Mesenchymal stem cell (in vitro differentiated cells and primary cell): ENCODE measurements at regions not wholly inside any gene's neighbourhood (a gene's known extent, or its start where the extent isn't known, plus 50 kb on each side); places are given as distances from the start of the nearest gene placed in this dataset.

Source experiments
- DNase-seq: peaks from one replicate; pipeline ENCODE4 v3.0.0-alpha.2; 2013
- H2AFZ ChIP-seq: one replicate; pipeline ENCODE4 v1.6.1; 2013; ENCODE audit warnings: low read depth, mild to moderate bottlenecking, control low read depth, inconsistent platforms, low read length, moderate library complexity
- H2AK5ac ChIP-seq: 2 replicates; pipeline ENCODE4 v1.6.1; 2013; ENCODE audit warnings: low read length, moderate library complexity, mild to moderate bottlenecking, inconsistent platforms; ENCODE audit not compliant: severe bottlenecking
- H2BK120ac ChIP-seq: one replicate; pipeline ENCODE4 v1.6.1; 2013; ENCODE audit warnings: low read depth, mild to moderate bottlenecking, inconsistent platforms, low read length, moderate library complexity
- H2BK12ac ChIP-seq, 2 experiments: one replicate each; pipeline ENCODE4 v1.6.1; 2013; ENCODE audit warnings: inconsistent platforms in 2 of 2, low read length in 2 of 2, mild to moderate bottlenecking in 2 of 2, moderate library complexity in 2 of 2, control low read depth in 1 of 2
- H2BK15ac ChIP-seq: one replicate; pipeline ENCODE4 v1.6.1; 2013; ENCODE audit warnings: mild to moderate bottlenecking, low read depth, inconsistent platforms; ENCODE audit not compliant: poor library complexity, severe bottlenecking
- H2BK5ac ChIP-seq: 2 replicates; pipeline ENCODE4 v1.6.1; 2013; ENCODE audit warnings: low read depth, mild to moderate bottlenecking, low read length, control low read depth, inconsistent platforms; ENCODE audit not compliant: poor library complexity, severe bottlenecking
- H3K14ac ChIP-seq, 2 experiments: one replicate each; pipeline ENCODE4 v1.6.1; 2013; ENCODE audit warnings: inconsistent platforms in 2 of 2, low read length in 2 of 2, control low read depth in 1 of 2, mild to moderate bottlenecking in 1 of 2, moderate library complexity in 1 of 2
- H3K18ac ChIP-seq, 2 experiments: one replicate each; pipeline ENCODE4 v1.6.1; 2013; ENCODE audit warnings: inconsistent platforms in 2 of 2, low read length in 2 of 2, control low read depth in 1 of 2, low read depth in 1 of 2, mild to moderate bottlenecking in 1 of 2
- H3K23ac ChIP-seq, 2 experiments: one replicate each; pipeline ENCODE4 v1.6.1; 2013; ENCODE audit warnings: inconsistent platforms in 2 of 2, low read length in 2 of 2, mild to moderate bottlenecking in 2 of 2, moderate library complexity in 2 of 2, control low read depth in 1 of 2
- H3K27ac ChIP-seq: 2 replicates; pipeline ENCODE4 v1.5.1; 2013; ENCODE audit warnings: mild to moderate bottlenecking, moderate library complexity, low read length, control low read depth, inconsistent platforms; ENCODE audit not compliant: poor library complexity, severe bottlenecking
- H3K27me3 ChIP-seq, 2 experiments: 2 replicates each; pipeline versions ENCODE4 v1.6.1 to v1.7.0; 2013; ENCODE audit warnings: low read length in 2 of 2, mild to moderate bottlenecking in 2 of 2, moderate library complexity in 2 of 2, control low read depth in 1 of 2, inconsistent platforms in 1 of 2; ENCODE audit not compliant: control insufficient read depth in 1 of 2, insufficient read depth in 1 of 2
- H3K36me3 ChIP-seq, 2 experiments: 2 replicates each; pipeline versions ENCODE4 v1.6.1 to v1.7.0; 2013; ENCODE audit warnings: low read length in 2 of 2, control low read depth in 1 of 2, inconsistent platforms in 1 of 2, low read depth in 1 of 2, mild to moderate bottlenecking in 1 of 2; ENCODE audit not compliant: insufficient read depth in 2 of 2, control insufficient read depth in 1 of 2
- H3K4ac ChIP-seq, 2 experiments: one replicate each; pipeline ENCODE4 v1.6.1; 2013; ENCODE audit warnings: inconsistent platforms in 2 of 2, low read length in 2 of 2, mild to moderate bottlenecking in 2 of 2, moderate library complexity in 2 of 2, control low read depth in 1 of 2, low read depth in 1 of 2
- H3K4me1 ChIP-seq: 2 replicates; pipeline ENCODE4 v1.6.1; 2013; ENCODE audit warnings: low read depth, low read length, control low read depth; ENCODE audit not compliant: control insufficient read depth, insufficient read depth
- H3K4me2 ChIP-seq: 2 replicates; pipeline ENCODE4 v1.6.1; 2013; ENCODE audit warnings: low read length, mild to moderate bottlenecking, inconsistent platforms; ENCODE audit not compliant: poor library complexity, severe bottlenecking
- H3K4me3 ChIP-seq, 2 experiments: 2 replicates each; pipeline versions ENCODE4 v1.5.1 to v1.7.0; 2013; ENCODE audit warnings: low read length in 2 of 2, mild to moderate bottlenecking in 2 of 2, control low read depth in 1 of 2, low read depth in 1 of 2; ENCODE audit not compliant: insufficient read depth in 1 of 2
- H3K79me1 ChIP-seq: replicated peaks from 2 replicates; pipeline ENCODE4 v1.6.1; 2013; ENCODE audit warnings: mild to moderate bottlenecking, control low read depth, low read length, inconsistent platforms; ENCODE audit not compliant: poor library complexity, severe bottlenecking
- H3K9ac ChIP-seq: 2 replicates; pipeline ENCODE4 v1.7.0; 2013; ENCODE audit warnings: mild to moderate bottlenecking, low read length, moderate library complexity
- H3K9me3 ChIP-seq: 2 replicates; pipeline ENCODE4 v1.7.0; 2013; ENCODE audit warnings: mild to moderate bottlenecking, low read length; ENCODE audit not compliant: control insufficient read depth
- H4K8ac ChIP-seq: one replicate; pipeline ENCODE4 v1.6.1; 2013; ENCODE audit warnings: inconsistent platforms, mild to moderate bottlenecking, low read length, moderate library complexity
- H4K91ac ChIP-seq: one replicate; pipeline ENCODE4 v1.6.1; 2013; ENCODE audit warnings: mild to moderate bottlenecking, low read length, inconsistent platforms
- WGBS: methylation state at CpG from one replicate; pipeline ENCODE4 v1.1.7; 2013; ENCODE audit warnings: mixed read lengths; 5-methylcytosine and 5-hydroxymethylcytosine counted together

DNA sequence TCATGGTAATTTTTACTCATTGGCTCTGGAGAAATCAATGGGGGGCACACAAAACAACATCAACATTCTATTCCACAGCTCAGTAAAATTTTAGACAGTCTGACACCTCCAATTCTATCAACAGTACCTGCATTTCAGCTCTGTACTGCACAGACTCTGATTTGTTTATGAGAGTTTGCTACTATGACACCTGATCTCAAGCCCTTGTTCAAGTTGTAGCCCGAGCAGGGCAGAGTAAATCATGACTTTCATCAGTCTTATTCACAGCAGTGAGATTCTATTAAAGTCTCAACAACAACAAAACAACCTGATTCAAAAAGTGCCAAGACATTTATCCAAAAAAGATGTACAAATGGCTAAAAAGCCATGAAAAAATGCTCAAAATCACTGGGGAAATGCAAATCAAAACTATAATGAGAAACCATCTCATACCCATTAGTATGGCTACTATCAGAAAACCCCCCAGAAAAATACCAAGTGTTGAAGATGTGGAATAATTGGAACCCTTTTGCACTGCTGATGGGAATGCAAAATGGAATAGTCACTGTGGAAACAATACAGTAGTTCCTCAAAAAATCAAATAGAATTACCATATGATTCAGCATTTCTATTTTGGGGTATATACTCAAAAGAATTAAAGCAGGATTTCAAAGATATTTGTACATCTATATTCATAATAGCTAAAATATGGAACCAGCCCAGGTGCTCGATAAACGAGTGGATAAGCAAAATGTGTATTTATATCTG is 71.7 kb upstream of the RBMS1 start:
- Histone ChIP-seq H2AFZ (no peak overlapping the region), H3K23ac (no peak overlapping the region)
- 86% methylated on average over 1 of the region's 3 CpGs for WGBS

GRCh38 chr2:160566717-160567116 is 73.1 kb upstream of the RBMS1 start:
- Histone ChIP-seq H3K14ac (no peak overlapping the region), H2BK12ac (no peak overlapping the region), H2BK15ac (no peak overlapping the region), H3K18ac (no peak overlapping the region), H4K91ac (no peak overlapping the region), H2AFZ (no peak overlapping the region), H3K36me3 (no peaks in the 10 kb centered on the region), H3K4ac (no peak overlapping the region), H2BK5ac (no peak overlapping the region), H3K27ac (no peak overlapping the region), H2AK5ac (no peak overlapping the region), H3K9me3 (peaks cover 4% of the 10 kb centered on the region), H3K4me1 (no peaks in the 10 kb centered on the region), H2BK120ac (no peak overlapping the region), H3K4me3 (no peak overlapping the region), H3K23ac (no peak overlapping the region), H3K4me2 (no peak overlapping the region), H3K27me3 (no peaks in the 10 kb centered on the region), H3K9ac (no peak overlapping the region), H3K79me1 (no peaks in the 10 kb centered on the region), H4K8ac (no peak overlapping the region)
- DNase-seq = peak; percentile 55

More for the DNA sequence above, 71.7 kb upstream of the RBMS1 start:
- Histone ChIP-seq H3K4me1 (no peaks in the 10 kb centered on the region), H3K4me2 (no peak overlapping the region), H3K14ac (no peak overlapping the region), H3K4me3 (no peak overlapping the region), H3K4ac (no peak overlapping the region), H4K8ac (no peak overlapping the region), H2BK12ac (no peak overlapping the region), H3K79me1 (no peaks in the 10 kb centered on the region), H2BK120ac (no peak overlapping the region), H2BK15ac (no peak overlapping the region), H2AK5ac (no peak overlapping the region), H3K27ac (no peak overlapping the region), H3K27me3 (no peaks in the 10 kb centered on the region), H3K36me3 (no peaks in the 10 kb centered on the region), H4K91ac (no peak overlapping the region), H3K9me3 (no peaks in the 10 kb centered on the region), H3K18ac (no peak overlapping the region), H3K9ac (no peak overlapping the region), H2BK5ac (no peak overlapping the region)
- DNase-seq = no peak

DNA sequence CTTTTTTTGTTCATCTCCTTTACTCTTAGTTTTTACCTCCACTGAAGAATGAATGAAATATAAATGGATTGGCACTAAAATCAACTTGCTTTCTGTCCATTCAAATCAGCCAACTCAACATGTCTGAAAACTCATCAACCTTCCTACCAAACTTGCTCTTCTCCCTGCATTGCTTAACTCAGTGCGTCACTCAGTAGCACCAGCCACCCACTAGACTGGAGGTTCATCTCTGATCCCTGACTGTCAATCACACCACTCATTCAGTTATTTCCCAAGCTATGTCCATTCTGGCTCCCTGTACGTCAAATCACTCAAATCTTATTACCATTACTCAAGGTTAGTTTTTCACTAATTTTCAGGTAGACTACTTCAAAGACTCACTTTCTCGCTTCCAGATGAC is 75.2 kb upstream of the RBMS1 start:
- no peak overlapping the region for H3K4me2 ChIP-seq
- no peak overlapping the region for H3K4ac ChIP-seq
- 95% methylated on average over 3 of the region's 3 CpGs for WGBS
- no peak for DNase-seq
- no peak overlapping the region for H3K4me3 ChIP-seq
- H3K18ac ChIP-seq = no peak overlapping the region
- no peaks in the 10 kb centered on the region for H3K36me3 ChIP-seq
- no peaks in the 10 kb centered on the region for H3K79me1 ChIP-seq
- H3K9me3 ChIP-seq = peaks cover 16% of the 10 kb centered on the region
- H3K9ac ChIP-seq = no peak overlapping the region
- H2BK12ac ChIP-seq = no peak overlapping the region
- no peak overlapping the region for H3K27ac ChIP-seq
- no peak overlapping the region for H4K91ac ChIP-seq
- no peak overlapping the region for H3K23ac ChIP-seq
- H2AK5ac ChIP-seq = no peak overlapping the region
- no peaks in the 10 kb centered on the region for H3K4me1 ChIP-seq
- no peak overlapping the region for H4K8ac ChIP-seq
- H3K27me3 ChIP-seq = no peaks in the 10 kb centered on the region
- no peak overlapping the region for H2BK5ac ChIP-seq
- no peak overlapping the region for H2AFZ ChIP-seq
- no peak overlapping the region for H2BK15ac ChIP-seq
- H2BK120ac ChIP-seq = no peak overlapping the region
- no peak overlapping the region for H3K14ac ChIP-seq

GRCh38 chr2:160570376-160570775 is 76.8 kb upstream of the RBMS1 start:
- H2BK5ac ChIP-seq = no peak overlapping the region
- H2BK15ac ChIP-seq = peak overlapping the region; percentile 75
- no peaks in the 10 kb centered on the region for H3K79me1 ChIP-seq
- no peaks in the 10 kb centered on the region for H3K36me3 ChIP-seq
- no peak overlapping the region for H3K4me2 ChIP-seq
- no peak overlapping the region for H3K4ac ChIP-seq
- no peak overlapping the region for H2AFZ ChIP-seq
- no peak overlapping the region for H3K4me3 ChIP-seq
- H2AK5ac ChIP-seq = no peak overlapping the region
- no peaks in the 10 kb centered on the region for H3K4me1 ChIP-seq
- no peak overlapping the region for H4K8ac ChIP-seq
- whole genome bisulfite sequencing = 98% methylated on average over 2 of the region's 2 CpGs
- no peak for DNase-seq
- no peak overlapping the region for H3K27ac ChIP-seq
- no peak overlapping the region for H3K23ac ChIP-seq
- H3K18ac ChIP-seq = no peak overlapping the region
- H2BK120ac ChIP-seq = no peak overlapping the region
- H3K9me3 ChIP-seq = peaks cover 16% of the 10 kb centered on the region
- H3K14ac ChIP-seq = no peak overlapping the region
- no peaks in the 10 kb centered on the region for H3K27me3 ChIP-seq
- no peak overlapping the region for H4K91ac ChIP-seq
- no peak overlapping the region for H2BK12ac ChIP-seq
- no peak overlapping the region for H3K9ac ChIP-seq
